ENCODE measurements at regions not wholly inside any gene's neighbourhood (a gene's known extent, or its start where the extent isn't known, plus 50 kb on each side); places are given as distances from the start of the nearest gene placed in this dataset.

DNA sequence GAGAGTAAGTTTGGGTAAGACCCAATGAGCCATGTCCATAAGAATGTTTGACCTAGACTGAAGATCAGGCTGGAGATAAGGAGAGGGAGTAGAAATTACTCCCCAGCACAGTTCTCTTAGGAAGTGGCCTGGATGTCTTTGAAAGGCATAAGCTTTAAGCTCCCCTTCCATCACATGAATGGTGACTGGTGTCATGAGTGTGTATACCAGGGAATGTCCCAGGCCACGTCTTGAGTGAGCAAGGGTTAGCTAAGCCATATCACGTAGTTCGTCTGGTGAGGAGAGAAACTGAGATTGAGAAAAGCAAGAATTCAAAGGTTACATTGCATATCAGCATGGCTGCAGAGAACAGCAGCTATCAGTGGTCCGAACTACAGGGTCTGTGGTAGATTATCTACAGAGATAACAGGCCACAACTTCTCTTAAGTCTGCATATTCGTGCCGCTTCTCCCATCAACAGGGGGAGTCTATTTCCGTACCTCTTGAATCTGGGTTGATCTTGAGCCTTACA, 60.1 kb upstream of the BMP2 start (continued):
- TF ChIP-seq, protein P1, sequence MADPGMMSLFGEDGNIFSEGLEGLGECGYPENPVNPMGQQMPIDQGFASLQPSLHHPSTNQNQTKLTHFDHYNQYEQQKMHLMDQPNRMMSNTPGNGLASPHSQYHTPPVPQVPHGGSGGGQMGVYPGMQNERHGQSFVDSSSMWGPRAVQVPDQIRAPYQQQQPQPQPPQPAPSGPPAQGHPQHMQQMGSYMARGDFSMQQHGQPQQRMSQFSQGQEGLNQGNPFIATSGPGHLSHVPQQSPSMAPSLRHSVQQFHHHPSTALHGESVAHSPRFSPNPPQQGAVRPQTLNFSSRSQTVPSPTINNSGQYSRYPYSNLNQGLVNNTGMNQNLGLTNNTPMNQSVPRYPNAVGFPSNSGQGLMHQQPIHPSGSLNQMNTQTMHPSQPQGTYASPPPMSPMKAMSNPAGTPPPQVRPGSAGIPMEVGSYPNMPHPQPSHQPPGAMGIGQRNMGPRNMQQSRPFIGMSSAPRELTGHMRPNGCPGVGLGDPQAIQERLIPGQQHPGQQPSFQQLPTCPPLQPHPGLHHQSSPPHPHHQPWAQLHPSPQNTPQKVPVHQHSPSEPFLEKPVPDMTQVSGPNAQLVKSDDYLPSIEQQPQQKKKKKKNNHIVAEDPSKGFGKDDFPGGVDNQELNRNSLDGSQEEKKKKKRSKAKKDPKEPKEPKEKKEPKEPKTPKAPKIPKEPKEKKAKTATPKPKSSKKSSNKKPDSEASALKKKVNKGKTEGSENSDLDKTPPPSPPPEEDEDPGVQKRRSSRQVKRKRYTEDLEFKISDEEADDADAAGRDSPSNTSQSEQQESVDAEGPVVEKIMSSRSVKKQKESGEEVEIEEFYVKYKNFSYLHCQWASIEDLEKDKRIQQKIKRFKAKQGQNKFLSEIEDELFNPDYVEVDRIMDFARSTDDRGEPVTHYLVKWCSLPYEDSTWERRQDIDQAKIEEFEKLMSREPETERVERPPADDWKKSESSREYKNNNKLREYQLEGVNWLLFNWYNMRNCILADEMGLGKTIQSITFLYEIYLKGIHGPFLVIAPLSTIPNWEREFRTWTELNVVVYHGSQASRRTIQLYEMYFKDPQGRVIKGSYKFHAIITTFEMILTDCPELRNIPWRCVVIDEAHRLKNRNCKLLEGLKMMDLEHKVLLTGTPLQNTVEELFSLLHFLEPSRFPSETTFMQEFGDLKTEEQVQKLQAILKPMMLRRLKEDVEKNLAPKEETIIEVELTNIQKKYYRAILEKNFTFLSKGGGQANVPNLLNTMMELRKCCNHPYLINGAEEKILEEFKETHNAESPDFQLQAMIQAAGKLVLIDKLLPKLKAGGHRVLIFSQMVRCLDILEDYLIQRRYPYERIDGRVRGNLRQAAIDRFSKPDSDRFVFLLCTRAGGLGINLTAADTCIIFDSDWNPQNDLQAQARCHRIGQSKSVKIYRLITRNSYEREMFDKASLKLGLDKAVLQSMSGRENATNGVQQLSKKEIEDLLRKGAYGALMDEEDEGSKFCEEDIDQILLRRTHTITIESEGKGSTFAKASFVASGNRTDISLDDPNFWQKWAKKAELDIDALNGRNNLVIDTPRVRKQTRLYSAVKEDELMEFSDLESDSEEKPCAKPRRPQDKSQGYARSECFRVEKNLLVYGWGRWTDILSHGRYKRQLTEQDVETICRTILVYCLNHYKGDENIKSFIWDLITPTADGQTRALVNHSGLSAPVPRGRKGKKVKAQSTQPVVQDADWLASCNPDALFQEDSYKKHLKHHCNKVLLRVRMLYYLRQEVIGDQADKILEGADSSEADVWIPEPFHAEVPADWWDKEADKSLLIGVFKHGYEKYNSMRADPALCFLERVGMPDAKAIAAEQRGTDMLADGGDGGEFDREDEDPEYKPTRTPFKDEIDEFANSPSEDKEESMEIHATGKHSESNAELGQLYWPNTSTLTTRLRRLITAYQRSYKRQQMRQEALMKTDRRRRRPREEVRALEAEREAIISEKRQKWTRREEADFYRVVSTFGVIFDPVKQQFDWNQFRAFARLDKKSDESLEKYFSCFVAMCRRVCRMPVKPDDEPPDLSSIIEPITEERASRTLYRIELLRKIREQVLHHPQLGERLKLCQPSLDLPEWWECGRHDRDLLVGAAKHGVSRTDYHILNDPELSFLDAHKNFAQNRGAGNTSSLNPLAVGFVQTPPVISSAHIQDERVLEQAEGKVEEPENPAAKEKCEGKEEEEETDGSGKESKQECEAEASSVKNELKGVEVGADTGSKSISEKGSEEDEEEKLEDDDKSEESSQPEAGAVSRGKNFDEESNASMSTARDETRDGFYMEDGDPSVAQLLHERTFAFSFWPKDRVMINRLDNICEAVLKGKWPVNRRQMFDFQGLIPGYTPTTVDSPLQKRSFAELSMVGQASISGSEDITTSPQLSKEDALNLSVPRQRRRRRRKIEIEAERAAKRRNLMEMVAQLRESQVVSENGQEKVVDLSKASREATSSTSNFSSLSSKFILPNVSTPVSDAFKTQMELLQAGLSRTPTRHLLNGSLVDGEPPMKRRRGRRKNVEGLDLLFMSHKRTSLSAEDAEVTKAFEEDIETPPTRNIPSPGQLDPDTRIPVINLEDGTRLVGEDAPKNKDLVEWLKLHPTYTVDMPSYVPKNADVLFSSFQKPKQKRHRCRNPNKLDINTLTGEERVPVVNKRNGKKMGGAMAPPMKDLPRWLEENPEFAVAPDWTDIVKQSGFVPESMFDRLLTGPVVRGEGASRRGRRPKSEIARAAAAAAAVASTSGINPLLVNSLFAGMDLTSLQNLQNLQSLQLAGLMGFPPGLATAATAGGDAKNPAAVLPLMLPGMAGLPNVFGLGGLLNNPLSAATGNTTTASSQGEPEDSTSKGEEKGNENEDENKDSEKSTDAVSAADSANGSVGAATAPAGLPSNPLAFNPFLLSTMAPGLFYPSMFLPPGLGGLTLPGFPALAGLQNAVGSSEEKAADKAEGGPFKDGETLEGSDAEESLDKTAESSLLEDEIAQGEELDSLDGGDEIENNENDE (IDR thresholded peaks at IDR 0.05; ENCODE audit: insufficient replicate concordance, low read length), result no peak
- TF ChIP-seq GTF2F1 (IDR thresholded peaks at IDR 0.05; ENCODE audit: borderline replicate concordance, low read depth, low read length) (no peak), SAP30 (IDR thresholded peaks at IDR 0.05; ENCODE audit: insufficient read depth, insufficient replicate concordance, low read length) (no peak), NRF1 (IDR thresholded peaks at IDR 0.05; ENCODE audit: low read depth, low read length) (no peak), CBX8 (IDR thresholded peaks at IDR 0.05; ENCODE audit: borderline replicate concordance, low read depth, low read length) (no peak), SP2 (IDR thresholded peaks at IDR 0.05; ENCODE audit: low read length) (no peak)
- TF ChIP-seq, protein P2, sequence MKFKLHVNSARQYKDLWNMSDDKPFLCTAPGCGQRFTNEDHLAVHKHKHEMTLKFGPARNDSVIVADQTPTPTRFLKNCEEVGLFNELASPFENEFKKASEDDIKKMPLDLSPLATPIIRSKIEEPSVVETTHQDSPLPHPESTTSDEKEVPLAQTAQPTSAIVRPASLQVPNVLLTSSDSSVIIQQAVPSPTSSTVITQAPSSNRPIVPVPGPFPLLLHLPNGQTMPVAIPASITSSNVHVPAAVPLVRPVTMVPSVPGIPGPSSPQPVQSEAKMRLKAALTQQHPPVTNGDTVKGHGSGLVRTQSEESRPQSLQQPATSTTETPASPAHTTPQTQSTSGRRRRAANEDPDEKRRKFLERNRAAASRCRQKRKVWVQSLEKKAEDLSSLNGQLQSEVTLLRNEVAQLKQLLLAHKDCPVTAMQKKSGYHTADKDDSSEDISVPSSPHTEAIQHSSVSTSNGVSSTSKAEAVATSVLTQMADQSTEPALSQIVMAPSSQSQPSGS (IDR thresholded peaks at IDR 0.05; ENCODE audit: low read length), result no peak
- TF ChIP-seq, protein P3, sequence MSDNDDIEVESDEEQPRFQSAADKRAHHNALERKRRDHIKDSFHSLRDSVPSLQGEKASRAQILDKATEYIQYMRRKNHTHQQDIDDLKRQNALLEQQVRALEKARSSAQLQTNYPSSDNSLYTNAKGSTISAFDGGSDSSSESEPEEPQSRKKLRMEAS (IDR thresholded peaks at IDR 0.05), result no peak
- TF ChIP-seq, protein P4, sequence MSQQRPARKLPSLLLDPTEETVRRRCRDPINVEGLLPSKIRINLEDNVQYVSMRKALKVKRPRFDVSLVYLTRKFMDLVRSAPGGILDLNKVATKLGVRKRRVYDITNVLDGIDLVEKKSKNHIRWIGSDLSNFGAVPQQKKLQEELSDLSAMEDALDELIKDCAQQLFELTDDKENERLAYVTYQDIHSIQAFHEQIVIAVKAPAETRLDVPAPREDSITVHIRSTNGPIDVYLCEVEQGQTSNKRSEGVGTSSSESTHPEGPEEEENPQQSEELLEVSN (IDR thresholded peaks at IDR 0.05), result no peak
